ENCODE measurements at regions not wholly inside any gene's neighbourhood (a gene's known extent, or its start where the extent isn't known, plus 50 kb on each side); places are given as distances from the start of the nearest gene placed in this dataset.

- TF ChIP-seq CTCF (IDR thresholded peaks at IDR 0.05; ENCODE audit: insufficient read depth, low read length, poor library complexity, severe bottlenecking): no peak
- TF ChIP-seq EZH2phosphoT487 (conservative IDR thresholded peaks at IDR 0.05; ENCODE audit: low read length): no peak
Observed at GRCh38 chr11:110857892-110858546, 145.8 kb upstream of the ARHGAP20 start.
